D721Med (cell line): ENCODE measurements at regions not wholly inside any gene's neighbourhood (a gene's known extent, or its start where the extent isn't known, plus 50 kb on each side); places are given as distances from the start of the nearest gene placed in this dataset.

Experiments used
- DNase-seq: peaks from one replicate; pipeline ENCODE4 v3.0.0; 2011; ENCODE audit warnings: low spot score; ENCODE audit not compliant: insufficient read length
- FAIRE-seq: peaks from 2 replicates; lab custom pipeline; 2011; peaks lifted over from hg19 to GRCh38; lab: Jason Lieb, UNC
- CTCF ChIP-seq: IDR thresholded peaks from 2 replicates; pipeline ENCODE4 v1.5.1; 2012; ENCODE audit warnings: mild to moderate bottlenecking, control low read depth; ENCODE audit not compliant: insufficient read depth; ENCODE audit errors: missing control alignments

- no peak for DNase-seq
- no peak for FAIRE-seq
- no peak for TF ChIP-seq CTCF
These were observed 538.5 kb upstream of the WWC1 start for GRCh38 chr5:167752936-167753335.

DNA sequence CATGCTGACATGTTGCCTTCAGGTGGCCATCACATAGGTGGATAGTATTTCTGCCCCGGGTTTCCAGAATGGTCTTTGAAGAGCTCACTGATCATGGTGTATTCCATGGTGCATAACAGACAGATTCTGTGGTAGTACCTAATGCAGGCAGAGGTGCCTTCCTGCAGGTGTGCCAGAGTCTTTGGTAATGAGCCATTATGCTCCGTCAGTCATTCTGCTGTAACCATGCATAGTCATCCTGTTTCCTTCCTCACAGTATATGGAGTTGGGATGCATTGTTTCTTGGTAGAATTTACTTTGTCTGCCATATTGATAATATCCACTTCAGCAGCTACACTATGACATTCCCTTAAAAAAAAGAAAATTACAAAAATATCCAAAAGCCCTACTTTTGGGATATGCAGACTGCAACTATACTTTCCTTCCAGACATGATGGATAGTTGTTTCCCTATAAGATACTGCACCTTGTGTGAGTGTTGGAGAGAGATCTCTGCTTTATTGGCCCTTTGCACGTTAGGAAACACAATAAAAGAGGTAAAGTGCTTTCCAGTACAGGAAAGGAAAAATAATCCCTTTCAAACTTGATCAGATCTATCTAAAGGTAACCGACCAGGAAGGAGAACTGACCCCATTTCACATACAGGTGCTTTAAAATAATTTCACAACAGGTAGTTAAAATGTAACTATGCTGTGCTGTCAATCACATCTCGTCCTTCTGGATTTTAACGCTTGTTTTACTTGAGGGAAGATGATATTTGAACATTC, 537.5 kb upstream of the WWC1 start:
- TF ChIP-seq CTCF = no peak
- no peak for DNase-seq
- FAIRE-seq = no peak

DNA sequence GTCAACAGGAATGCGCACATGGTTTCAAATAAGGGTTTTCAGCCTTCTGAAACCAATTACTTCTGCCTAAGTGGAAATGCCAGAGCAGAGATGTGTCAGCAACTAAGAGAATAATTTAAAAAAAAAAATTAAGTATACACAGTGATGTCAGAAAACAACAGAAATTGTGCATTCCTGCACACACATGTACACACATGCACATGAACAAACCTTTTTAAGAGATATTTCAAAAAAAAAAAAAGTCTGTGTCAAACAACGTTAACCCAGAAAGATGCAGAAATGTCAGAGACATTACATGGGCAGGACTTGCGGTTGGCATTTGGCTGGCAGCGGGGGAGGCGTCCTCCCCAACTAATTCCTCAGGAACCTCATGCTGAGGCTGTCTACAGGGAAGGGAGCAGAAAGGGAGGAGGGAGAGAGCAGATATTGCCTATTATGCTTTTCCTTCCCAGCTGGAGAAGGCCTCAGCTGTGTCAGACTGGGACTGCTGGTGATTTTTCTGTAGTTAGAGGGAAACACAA, 536.9 kb upstream of the WWC1 start:
- no peak for DNase-seq
- FAIRE-seq = no peak
- no peak for TF ChIP-seq CTCF

- TF ChIP-seq CTCF = no peak
- DNase-seq (no peak), FAIRE-seq (no peak)
These were observed 536.0 kb upstream of the WWC1 start for GRCh38 chr5:167755420-167755819.

DNA sequence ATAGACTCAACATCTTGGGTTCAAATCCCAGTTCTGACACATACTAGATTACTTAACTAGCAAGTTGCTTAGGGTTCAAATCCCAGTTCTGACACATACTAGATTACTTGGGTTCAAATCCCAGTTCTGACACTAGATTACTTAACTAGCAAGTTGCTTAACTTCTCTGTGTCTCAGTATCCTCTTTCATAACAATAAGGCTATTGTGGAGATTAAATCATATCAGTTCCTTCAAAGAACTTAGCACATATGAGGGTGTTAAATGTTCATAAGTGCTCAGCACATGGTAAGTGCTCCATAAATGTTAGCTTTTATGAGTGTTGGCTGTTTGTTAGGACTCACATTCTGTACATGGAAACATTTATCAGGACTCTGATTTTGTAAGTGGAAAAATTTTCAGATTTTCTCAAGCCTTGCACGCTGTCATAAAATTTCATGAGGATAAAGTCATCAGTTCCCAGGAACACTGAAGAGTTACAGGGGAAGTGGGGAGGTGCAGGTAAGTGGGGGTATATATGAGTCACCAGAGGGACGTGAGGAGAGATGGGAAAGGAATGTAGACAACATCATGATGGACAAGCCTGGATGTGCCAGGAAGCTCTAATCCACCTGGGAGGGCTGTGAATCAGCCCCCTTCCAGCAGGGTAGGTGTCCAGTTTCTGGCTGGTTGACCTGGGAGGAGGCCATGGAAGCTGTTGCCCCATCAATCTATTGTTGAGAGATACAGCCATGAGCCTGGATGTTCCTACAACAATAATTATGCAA, 532.2 kb upstream of the WWC1 start:
- TF ChIP-seq CTCF = no peak
- no peak for DNase-seq
- no peak for FAIRE-seq

DNA sequence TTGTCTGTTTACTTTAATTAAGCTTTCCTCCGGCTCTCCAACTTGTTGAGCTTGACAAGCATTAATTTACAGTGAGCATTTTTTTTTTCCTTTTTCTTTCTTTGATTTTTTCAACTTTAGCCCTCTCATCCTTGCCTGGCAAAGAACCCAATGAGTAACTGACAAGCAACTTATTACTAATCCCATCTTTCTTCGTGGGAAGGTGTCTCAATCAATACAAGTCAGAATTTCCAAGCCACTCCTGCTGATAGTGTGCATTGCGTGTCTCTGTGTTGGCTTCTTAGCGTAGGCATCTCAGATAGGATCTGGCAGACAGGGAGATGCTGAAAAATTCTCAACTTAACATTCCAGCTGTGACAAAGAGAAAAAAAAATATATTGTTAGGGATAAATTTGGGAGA, 527.7 kb upstream of the WWC1 start:
- no peak for DNase-seq
- TF ChIP-seq CTCF = no peak
- no peak for FAIRE-seq

- no peak for TF ChIP-seq CTCF
- DNase-seq = no peak
- FAIRE-seq = no peak
These were observed 526.7 kb upstream of the WWC1 start for GRCh38 chr5:167764641-167765289.
